IMR-90 (cell line): ENCODE measurements at regions not wholly inside any gene's neighbourhood (a gene's known extent, or its start where the extent isn't known, plus 50 kb on each side); places are given as distances from the start of the nearest gene placed in this dataset.

Experiments
- ATAC-seq: fragments of 200-7000 bp; cut with Tn5 transposase; 2 replicates; pipeline ENCODE4 v1.9.1; 2020; ENCODE audit warnings: low read depth, mild to moderate bottlenecking, moderate library complexity
- BruUV-seq: library from RNA; stranded (reverse); fragments of 400-500 nt; replicated peaks from 2 replicates; lab custom pipeline; 2021; lab: Mats Ljungman, UMichigan
- CTCF ChIA-PET: fragments of 300-600 bp; formaldehyde crosslinking; extraction: SDS; loops from one replicate; lab custom pipeline; 2021; ENCODE audit warnings: antibody characterized with exemption; lab: Yijun Ruan, JAX
- POLR2A ChIA-PET: fragments of 300-600 bp; sonication (Branson Sonifier 250); formaldehyde crosslinking; loops from one replicate; lab custom pipeline; 2022; ENCODE audit warnings: antibody characterized with exemption; ENCODE audit not compliant: unreplicated experiment; lab: Charles Lee
- DNase-seq: peaks from one replicate; pipeline ENCODE4 v3.0.0; 2013
- H2AFZ ChIP-seq: replicated peaks from 2 replicates; pipeline ENCODE3; 2013; ENCODE audit warnings: low read length, mild to moderate bottlenecking; ENCODE audit not compliant: poor library complexity
- H2AK5ac ChIP-seq: 2 replicates; pipeline ENCODE4 v1.6.1; 2013; ENCODE audit warnings: low read depth, low read length, inconsistent platforms
- H2AK9ac ChIP-seq: replicated peaks from 2 replicates; pipeline ENCODE3; 2013; ENCODE audit warnings: mild to moderate bottlenecking, low read depth, low read length, moderate library complexity; ENCODE audit not compliant: poor library complexity
- H2BK120ac ChIP-seq: 2 replicates; pipeline ENCODE4 v1.6.1; 2013; ENCODE audit warnings: low read depth, low read length, inconsistent platforms
- H2BK15ac ChIP-seq: 3 replicates; pipeline ENCODE4 v1.6.1; 2013; ENCODE audit warnings: low read depth, low read length, inconsistent platforms
- H2BK20ac ChIP-seq: 2 replicates; pipeline ENCODE4 v1.6.1; 2013; ENCODE audit warnings: low read depth, mild to moderate bottlenecking, inconsistent platforms, low read length, moderate library complexity
- H2BK5ac ChIP-seq: 2 replicates; pipeline ENCODE4 v1.6.1; 2013; ENCODE audit warnings: mild to moderate bottlenecking, low read depth, low read length, inconsistent platforms; ENCODE audit not compliant: poor library complexity, severe bottlenecking
- H3K14ac ChIP-seq: replicated peaks from 2 replicates; pipeline ENCODE4 v1.6.1; 2013; ENCODE audit warnings: low read depth, low read length, inconsistent platforms
- H3K18ac ChIP-seq: 2 replicates; pipeline ENCODE4 v1.6.1; 2013; ENCODE audit warnings: low read depth, low read length, control low read depth
- H3K23ac ChIP-seq: 2 replicates; pipeline ENCODE4 v1.6.1; 2013; ENCODE audit warnings: low read depth, low read length, inconsistent platforms
- H3K27ac ChIP-seq: 2 replicates; pipeline ENCODE4 v1.5.1; 2013; ENCODE audit warnings: mild to moderate bottlenecking, control low read depth, low read length; ENCODE audit not compliant: insufficient read depth
- H3K27me3 ChIP-seq: 2 replicates; pipeline ENCODE4 v1.6.1; 2013; ENCODE audit warnings: low read length; ENCODE audit not compliant: control insufficient read depth, insufficient read depth
- H3K36me3 ChIP-seq: 2 replicates; pipeline ENCODE4 v1.6.1; 2013; ENCODE audit warnings: low read length, mixed read lengths; ENCODE audit not compliant: control insufficient read depth, insufficient read depth
- H3K4ac ChIP-seq: 2 replicates; pipeline ENCODE4 v1.6.1; 2013; ENCODE audit warnings: low read depth, low read length, inconsistent platforms
- H3K4me1 ChIP-seq: 2 replicates; pipeline ENCODE4 v1.6.1; 2013; ENCODE audit warnings: low read length, mixed read lengths; ENCODE audit not compliant: control insufficient read depth, insufficient read depth
- H3K4me2 ChIP-seq: 2 replicates; pipeline ENCODE4 v1.6.1; 2013; ENCODE audit warnings: low read depth, mild to moderate bottlenecking, control low read depth, low read length, moderate library complexity
- H3K4me3 ChIP-seq: 2 replicates; pipeline ENCODE4 v1.5.1; 2013; ENCODE audit warnings: low read depth, mild to moderate bottlenecking, control low read depth, low read length, moderate library complexity; ENCODE audit not compliant: insufficient read depth
- H3K56ac ChIP-seq: 2 replicates; pipeline ENCODE4 v1.6.1; 2013; ENCODE audit warnings: low read length, inconsistent platforms; ENCODE audit not compliant: insufficient read depth; ENCODE audit errors: extremely low read depth
- H3K79me1 ChIP-seq, 2 experiments: 2 replicates each; pipeline ENCODE4 v1.6.1; 2013; ENCODE audit warnings: low read length in 2 of 2, inconsistent platforms in 1 of 2, low read depth in 1 of 2
- H3K9ac ChIP-seq: 2 replicates; pipeline ENCODE4 v1.6.1; 2013; ENCODE audit warnings: low read depth, low read length, control low read depth
- H3K9me1 ChIP-seq: 2 replicates; pipeline ENCODE4 v1.6.1; 2013; ENCODE audit warnings: low read length, inconsistent platforms; ENCODE audit not compliant: insufficient read depth
- H3K9me3 ChIP-seq: 2 replicates; pipeline ENCODE4 v1.6.1; 2013; ENCODE audit warnings: low read length; ENCODE audit not compliant: control insufficient read depth, insufficient read depth
- H4K20me1 ChIP-seq: 2 replicates; pipeline ENCODE4 v1.6.1; 2013; ENCODE audit warnings: low read length, inconsistent platforms; ENCODE audit not compliant: insufficient read depth
- H4K5ac ChIP-seq: 2 replicates; pipeline ENCODE4 v1.6.1; 2013; ENCODE audit warnings: mild to moderate bottlenecking, low read depth, low read length, control low read depth
- H4K8ac ChIP-seq, 2 experiments: 2 replicates each; pipeline ENCODE4 v1.6.1; 2013; ENCODE audit warnings: low read depth in 2 of 2, low read length in 2 of 2, control low read depth in 1 of 2, inconsistent platforms in 1 of 2
- H4K91ac ChIP-seq: 2 replicates; pipeline ENCODE4 v1.6.1; 2013; ENCODE audit warnings: low read depth, low read length, inconsistent platforms; ENCODE audit not compliant: insufficient read depth
- BHLHE40 ChIP-seq: fragments of 150-350 bp; IDR thresholded peaks from 2 replicates; pipeline ENCODE4 v1.6.1; 2016; ENCODE audit warnings: mild to moderate bottlenecking, low read depth, low read length
- CEBPB ChIP-seq: IDR thresholded peaks from 2 replicates; pipeline ENCODE4 v1.6.1; 2012; ENCODE audit warnings: low read depth, low read length, improper control_type of control experiment
- CTCF ChIP-seq: conservative IDR thresholded peaks from 2 replicates; pipeline ENCODE4 v1.5.1; 2012; ENCODE audit warnings: mild to moderate bottlenecking, low read depth, low read length, improper control_type of control experiment
- FOS ChIP-seq: fragments of 150-350 bp; IDR thresholded peaks from 2 replicates; pipeline ENCODE4 v1.6.1; 2016; ENCODE audit warnings: low read depth, low read length
- MAFK ChIP-seq: IDR thresholded peaks from 2 replicates; pipeline ENCODE4 v1.6.1; 2012; ENCODE audit warnings: low read depth, low read length, improper control_type of control experiment
- MAZ ChIP-seq: IDR thresholded peaks from 2 replicates; pipeline ENCODE4 v1.6.1; 2012; ENCODE audit warnings: low read depth, mild to moderate bottlenecking, low read length, improper control_type of control experiment, moderate library complexity, borderline replicate concordance
- MXI1 ChIP-seq: IDR thresholded peaks from 2 replicates; pipeline ENCODE4 v1.6.1; 2012; ENCODE audit warnings: low read depth, mild to moderate bottlenecking, low read length, moderate library complexity, borderline replicate concordance
- SMC3 ChIP-seq: fragments of 150-350 bp; IDR thresholded peaks from 2 replicates; pipeline ENCODE4 v1.6.1; 2016; ENCODE audit warnings: low read depth, mild to moderate bottlenecking, antibody characterized with exemption, low read length, moderate library complexity
- WGBS, 2 experiments: methylation state at CpG; one replicate each; pipeline versions ENCODE4 v1.1.5 to v1.1.7; 2013; ENCODE audit warnings: missing lambda C conversion rate in 2 of 2; ENCODE audit not compliant: insufficient read length in 1 of 2; ENCODE audit errors: extremely low coverage in 2 of 2; 5-methylcytosine and 5-hydroxymethylcytosine counted together
- dilution Hi-C: fragments of 300-500 bp; cut with HindIII; formaldehyde crosslinking; loops from one replicate; pipeline ENCODE4 v1.14.3; 2018; ENCODE audit warnings: low sequenced_read_pairs; ENCODE audit not compliant: unreplicated experiment
- in situ Hi-C: fragments of 300-500 bp; cut with MboI; formaldehyde crosslinking; loops from 3 replicates; pipeline ENCODE4 v1.14.3; 2019; ENCODE audit warnings: low sequenced_read_pairs, inconsistent platforms, mixed read lengths
- intact Hi-C: fragments of 100-400 bp; cut with micrococcal nuclease; formaldehyde crosslinking; loops from 2 replicates; pipeline ENCODE4 v1.10.0; 2022

GRCh38 chr1:189675712-189676244, 801.9 kb downstream of the BRINP3 start:
- Histone ChIP-seq H3K36me3 (no peaks in the 10 kb centered on the region), H3K4me1 (no peaks in the 10 kb centered on the region), H2BK5ac (no peak overlapping the region), H3K9me3 (no peaks in the 10 kb centered on the region), H2BK15ac (no peak overlapping the region), H2AFZ (no peak overlapping the region), H2BK120ac (no peak overlapping the region), H3K23ac (no peak overlapping the region), H4K8ac (no peak overlapping the region), H4K91ac (no peak overlapping the region), H3K9me1 (no peaks in the 10 kb centered on the region), H2BK20ac (no peak overlapping the region), H3K27me3 (no peaks in the 10 kb centered on the region), H3K79me1 (no peaks in the 10 kb centered on the region), H3K9ac (no peak overlapping the region), H3K56ac (no peak overlapping the region), H4K5ac (no peak overlapping the region), H3K4me3 (no peak overlapping the region), H3K4me2 (no peak overlapping the region), H3K18ac (no peak overlapping the region), H3K4ac (no peak overlapping the region), H2AK5ac (no peak overlapping the region), H3K14ac (no peak overlapping the region), H4K20me1 (no peaks in the 10 kb centered on the region), H3K27ac (no peak overlapping the region), H2AK9ac (no peak overlapping the region)
- DNase-seq (no peak), ATAC-seq (no peak)
- TF ChIP-seq MAZ (no peak), BHLHE40 (no peak), CTCF (no peak), MAFK (no peak), FOS (no peak), SMC3 (no peak), MXI1 (no peak), CEBPB (no peak)
- whole genome bisulfite sequencing, 2 experiments: no CpG with 5 or more reads among the region's 6 CpGs
- intact Hi-C loops: no loop called here
- in situ Hi-C loops: no loop called here
- dilution Hi-C loops: no loop called here
- POLR2A ChIA-PET: no interaction called here
- no TSS peak for BruUV-seq
- CTCF ChIA-PET: no interaction called here
